ENCODE measurements at regions not wholly inside any gene's neighbourhood (a gene's known extent, or its start where the extent isn't known, plus 50 kb on each side); places are given as distances from the start of the nearest gene placed in this dataset.

GRCh38 chr1:98490099-98490498 is 171.4 kb upstream of the SNX7 start:
- no peak overlapping the region for H3K27ac ChIP-seq
- no peak overlapping the region for H3K4me3 ChIP-seq

DNA sequence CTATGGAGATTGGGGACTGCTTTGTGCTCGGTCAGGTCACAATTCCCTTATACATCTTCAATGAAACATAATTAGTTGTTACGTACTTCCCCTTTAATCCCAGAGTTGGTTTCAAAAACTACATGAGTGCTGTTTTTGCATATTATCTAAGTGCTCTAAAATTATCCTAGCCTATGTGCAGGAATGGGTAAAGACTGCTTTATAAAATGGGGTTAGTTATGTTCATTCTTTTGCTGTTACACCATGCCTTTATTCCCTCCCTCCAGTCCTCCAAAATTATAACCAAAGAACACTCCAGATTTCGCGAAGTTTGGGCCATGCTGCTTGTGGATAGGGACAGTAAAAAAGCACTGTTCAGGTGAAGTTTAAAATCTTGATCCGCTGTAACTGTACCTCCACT is 173.9 kb upstream of the SNX7 start:
- H3K4me3 ChIP-seq: no peak overlapping the region
- no peak overlapping the region for H3K27ac ChIP-seq

GRCh38 chr1:98482611-98483010 is 178.9 kb upstream of the SNX7 start:
- Histone ChIP-seq H3K27ac (no peak overlapping the region), H3K4me3 (no peak overlapping the region)

DNA sequence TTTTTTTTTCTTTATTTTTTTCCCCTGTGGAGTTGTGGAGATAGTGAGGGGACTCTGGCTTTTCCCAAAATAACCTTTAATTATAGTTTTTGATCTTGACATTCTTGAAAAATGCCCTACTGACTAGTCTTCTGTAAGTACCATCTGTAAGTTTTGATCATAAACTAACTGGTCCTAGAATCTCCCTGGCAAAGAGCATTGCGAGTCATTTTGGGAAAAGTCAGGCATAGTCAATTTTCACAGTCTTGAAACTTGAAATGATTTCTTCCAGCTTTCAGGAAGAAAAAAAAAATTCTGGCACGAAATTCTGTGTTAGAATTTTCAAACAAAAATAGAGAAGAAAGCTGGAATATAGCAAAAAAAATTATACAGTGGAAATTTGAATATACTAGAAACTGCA is 181.2 kb upstream of the SNX7 start:
- Histone ChIP-seq H3K27ac (no peak overlapping the region), H3K4me3 (no peak overlapping the region)

- H3K27ac ChIP-seq: no peak overlapping the region
Observed at GRCh38 chr1:98478121-98478520, 183.4 kb upstream of the SNX7 start.

DNA sequence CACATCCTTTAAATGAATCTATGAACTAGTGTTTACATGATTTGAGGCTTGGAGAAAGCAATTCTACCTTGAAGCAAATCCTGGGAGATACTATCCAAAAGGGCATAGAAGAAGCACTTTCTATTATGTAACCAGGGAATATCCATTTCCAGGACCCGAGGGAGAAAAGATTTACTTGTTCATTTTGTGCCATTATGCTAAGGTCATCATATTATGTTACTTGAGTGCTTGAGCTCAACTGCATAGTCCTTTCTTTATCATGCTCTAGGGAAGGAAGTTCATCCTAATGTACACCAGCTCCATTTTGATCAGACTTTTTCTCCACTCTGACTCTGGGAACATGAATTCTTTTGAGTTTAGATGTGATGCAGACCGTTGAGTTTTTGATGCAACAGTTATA is 188.6 kb upstream of the SNX7 start:
- Histone ChIP-seq H3K4me3 (no peak overlapping the region), H3K27ac (no peak overlapping the region)

More at GRCh38 chr1:98478121-98478520, 183.4 kb upstream of the SNX7 start:
- no peak overlapping the region for H3K4me3 ChIP-seq

GRCh38 chr1:98471633-98472032 is 189.9 kb upstream of the SNX7 start:
- Histone ChIP-seq H3K27ac (no peak overlapping the region), H3K4me3 (no peak overlapping the region)

DNA sequence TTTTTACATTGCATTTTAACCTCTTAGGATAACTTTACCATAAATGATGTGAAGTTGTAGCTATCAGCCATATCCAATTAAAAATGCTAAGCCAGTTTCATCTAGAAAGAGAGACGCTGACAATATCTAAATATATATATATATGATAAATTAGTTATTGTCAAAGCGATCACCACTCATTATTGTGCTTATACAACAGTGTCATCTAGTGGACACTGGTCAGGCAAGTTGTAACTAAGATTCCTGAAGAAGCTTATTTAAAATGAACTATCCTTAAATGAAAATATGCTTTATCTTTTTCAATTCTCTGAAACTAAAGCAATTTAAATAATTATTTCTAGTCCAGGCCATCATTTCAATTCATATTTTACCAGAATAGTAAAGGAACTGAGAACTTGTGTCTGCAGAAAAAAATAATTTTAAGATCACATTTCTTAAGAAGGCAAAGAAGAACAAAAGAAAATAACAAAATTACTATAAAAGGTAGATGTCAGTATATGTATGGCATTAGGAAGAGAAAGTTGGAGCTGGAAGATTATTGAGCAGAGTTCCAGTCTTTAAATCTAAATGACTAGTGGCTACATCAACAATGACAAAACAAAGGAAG is 193.3 kb upstream of the SNX7 start:
- Histone ChIP-seq H3K4me3 (no peak overlapping the region), H3K27ac (no peak overlapping the region)

DNA sequence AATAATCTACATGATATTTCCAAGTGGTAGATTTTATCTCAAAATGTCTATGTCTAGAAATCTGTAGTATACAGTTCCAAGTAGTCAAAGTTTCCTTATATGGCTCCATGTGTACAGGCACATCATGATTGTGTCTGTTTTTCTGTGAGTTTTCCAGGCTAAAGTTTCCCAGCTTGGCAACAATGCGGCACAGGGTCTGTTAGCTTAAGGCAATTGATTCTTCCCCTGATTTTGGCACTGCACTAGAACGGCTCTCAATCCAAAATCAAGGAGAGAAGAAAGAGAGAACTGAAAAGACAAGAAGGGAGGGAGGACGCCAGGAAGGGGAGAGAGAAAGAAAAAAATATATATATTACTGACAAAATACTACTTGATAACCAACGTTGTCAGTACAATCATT is 193.9 kb upstream of the SNX7 start:
- Histone ChIP-seq H3K4me3 (no peak overlapping the region), H3K27ac (no peak overlapping the region)

GRCh38 chr1:98467122-98467521 is 194.4 kb upstream of the SNX7 start:
- H3K4me3 ChIP-seq: no peak overlapping the region
- H3K27ac ChIP-seq: no peak overlapping the region

GRCh38 chr1:98461873-98462385 is 199.6 kb upstream of the SNX7 start:
- H3K27ac ChIP-seq: no peak overlapping the region
- H3K4me3 ChIP-seq: no peak overlapping the region

DNA sequence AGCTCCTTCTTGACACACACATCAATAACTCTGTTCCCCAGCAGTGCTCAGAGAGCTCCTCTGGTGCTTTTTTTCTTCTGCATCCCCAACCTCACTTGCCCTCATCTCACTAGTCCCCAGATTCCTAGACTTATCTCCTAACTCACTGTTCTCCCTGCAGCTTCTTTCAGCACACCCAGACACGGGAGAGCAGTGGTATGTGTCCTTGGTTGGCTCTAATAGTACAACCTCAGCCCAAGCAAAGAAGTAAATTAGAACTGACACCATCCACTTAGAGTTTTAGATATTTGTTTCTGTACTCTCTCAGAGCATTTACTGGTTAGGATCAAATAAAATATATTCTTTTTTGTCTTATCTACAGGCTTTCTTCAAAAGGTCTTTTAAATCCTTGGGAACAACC is 201.4 kb upstream of the SNX7 start:
- Histone ChIP-seq H3K4me3 (no peak overlapping the region), H3K27ac (no peak overlapping the region)

GRCh38 chr1:98459486-98459870 is 202.0 kb upstream of the SNX7 start:
- no peak overlapping the region for H3K4me3 ChIP-seq
- no peak overlapping the region for H3K27ac ChIP-seq

DNA sequence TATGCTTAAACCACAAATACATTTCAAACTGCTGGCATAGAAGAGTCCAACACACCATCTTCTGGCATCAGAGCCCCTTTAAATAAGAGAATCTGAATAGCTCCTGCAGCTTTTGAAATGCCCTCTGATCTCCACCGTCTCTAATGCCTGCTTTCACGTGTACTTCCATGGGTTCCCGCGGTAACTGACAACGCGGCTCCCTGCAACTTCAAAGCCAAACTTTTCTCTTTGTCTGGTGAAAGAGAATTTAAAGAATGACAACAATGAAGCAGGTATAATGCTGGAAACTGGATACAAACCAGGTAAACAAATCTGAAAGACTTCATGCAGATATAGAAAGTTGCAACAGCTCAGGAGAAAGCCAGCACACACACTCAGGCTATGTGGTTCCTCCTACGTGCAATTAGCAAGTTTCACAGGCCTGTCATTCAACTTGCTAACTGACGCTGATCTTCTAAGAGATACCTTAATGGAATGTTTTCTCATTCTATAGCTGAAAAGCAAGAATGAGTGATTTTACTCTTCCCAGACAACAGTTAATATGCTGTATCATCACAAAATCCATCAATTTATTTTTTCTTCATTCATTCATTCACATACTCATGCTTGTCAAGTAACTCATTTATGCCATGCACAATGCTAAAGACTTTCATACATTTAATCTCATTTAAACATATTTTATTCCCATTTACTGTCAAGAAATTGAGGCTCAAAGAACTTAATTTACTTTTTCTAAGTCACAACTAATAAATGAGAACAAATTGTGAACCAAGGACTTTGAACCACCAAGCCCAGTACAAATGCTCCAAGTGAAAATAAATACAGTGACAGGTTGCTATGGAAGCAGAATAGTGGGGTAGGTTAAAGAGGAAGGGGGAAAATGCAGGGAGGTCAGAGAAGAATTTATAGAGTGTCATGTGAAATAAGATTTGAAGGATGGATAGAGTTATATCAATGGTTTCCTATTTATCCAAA is 202.7 kb upstream of the SNX7 start:
- Histone ChIP-seq H3K4me3 (no peak overlapping the region), H3K27ac (no peak overlapping the region)

DNA sequence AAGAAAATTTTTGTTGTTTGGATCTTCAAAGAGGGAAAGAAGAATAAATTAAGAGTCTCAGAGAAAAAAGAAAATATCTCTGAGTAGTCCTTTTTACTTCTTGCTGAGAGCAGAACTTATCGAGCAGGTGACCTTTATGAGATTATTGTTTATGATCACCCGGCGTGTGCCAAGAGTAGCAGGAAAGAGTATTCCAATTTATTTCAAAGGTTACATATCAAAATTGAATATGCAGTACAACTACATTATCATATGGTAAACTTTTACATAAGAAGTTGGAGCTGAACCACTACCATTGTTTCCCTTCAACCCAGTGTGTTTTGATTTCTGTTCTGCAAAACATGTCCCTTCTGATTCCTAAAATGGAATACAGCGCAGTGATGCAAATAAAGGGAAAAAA is 204.3 kb upstream of the SNX7 start:
- Histone ChIP-seq H3K4me3 (no peak overlapping the region), H3K27ac (no peak overlapping the region)

DNA sequence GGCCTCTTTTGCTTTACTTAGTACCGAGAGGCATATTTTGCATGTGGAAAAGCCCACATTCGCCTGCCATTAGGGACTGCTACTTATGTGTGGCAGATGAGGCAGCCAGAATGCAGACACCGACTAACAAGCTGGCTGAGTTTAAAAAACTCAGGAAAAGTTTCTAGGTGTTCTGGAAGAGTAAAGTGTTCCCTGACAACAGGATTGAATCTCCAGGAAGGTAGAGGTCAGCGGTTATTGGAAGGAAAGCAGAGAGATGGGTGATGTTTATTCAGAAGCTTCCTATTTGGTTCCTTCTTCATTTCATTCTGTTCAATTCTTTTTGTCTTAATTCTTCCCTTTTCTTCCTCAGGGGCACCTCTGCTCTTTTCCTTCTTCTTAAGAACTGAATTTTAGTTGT is 206.9 kb upstream of the SNX7 start:
- no peak overlapping the region for H3K27ac ChIP-seq
- no peak overlapping the region for H3K4me3 ChIP-seq

- Histone ChIP-seq H3K4me3 (no peak overlapping the region), H3K27ac (no peak overlapping the region)
Observed at GRCh38 chr1:98453066-98453465, 208.5 kb upstream of the SNX7 start.

GRCh38 chr1:98452162-98452561 is 209.4 kb upstream of the SNX7 start:
- Histone ChIP-seq H3K4me3 (no peak overlapping the region), H3K27ac (no peak overlapping the region)

DNA sequence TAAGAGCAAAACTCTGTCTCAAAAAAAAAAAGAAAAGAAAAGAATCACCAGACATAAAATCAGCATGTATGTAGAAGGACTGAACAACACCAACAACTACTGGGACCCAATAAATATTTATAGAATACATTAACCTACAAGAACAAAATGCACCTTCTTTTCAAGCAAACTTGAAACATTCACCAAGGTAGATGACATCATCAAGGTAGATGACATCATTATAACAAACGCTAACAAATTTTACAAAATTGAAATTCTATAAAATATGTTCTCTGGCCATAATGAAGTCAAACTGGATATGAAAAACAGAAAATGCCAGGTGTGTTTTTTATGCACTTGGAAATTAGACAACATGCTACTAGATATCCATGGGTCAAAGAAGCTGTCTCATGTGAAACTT is 220.2 kb upstream of the SNX7 start:
- no peak overlapping the region for H3K4me3 ChIP-seq
- H3K27ac ChIP-seq: no peak overlapping the region

DNA sequence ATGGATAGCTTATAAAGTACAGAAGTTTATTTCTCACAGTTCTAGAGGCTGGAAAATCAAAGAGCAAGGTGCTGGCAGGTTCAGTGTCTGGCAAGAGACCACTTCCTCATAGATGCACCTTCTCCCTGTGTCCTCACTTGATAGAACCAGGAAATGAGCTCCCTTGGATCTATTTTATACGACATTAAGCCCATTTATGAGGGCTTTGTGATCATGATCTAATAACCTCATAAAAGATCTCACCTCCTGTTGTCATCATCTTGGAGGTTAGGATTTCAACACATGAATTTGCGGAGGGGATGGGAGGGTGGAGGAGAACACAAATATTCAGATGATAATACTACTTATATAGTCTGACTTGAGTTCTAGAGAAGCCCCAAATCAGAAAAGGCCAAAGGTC is 222.1 kb upstream of the SNX7 start:
- no peak overlapping the region for H3K4me3 ChIP-seq
- H3K27ac ChIP-seq: no peak overlapping the region

DNA sequence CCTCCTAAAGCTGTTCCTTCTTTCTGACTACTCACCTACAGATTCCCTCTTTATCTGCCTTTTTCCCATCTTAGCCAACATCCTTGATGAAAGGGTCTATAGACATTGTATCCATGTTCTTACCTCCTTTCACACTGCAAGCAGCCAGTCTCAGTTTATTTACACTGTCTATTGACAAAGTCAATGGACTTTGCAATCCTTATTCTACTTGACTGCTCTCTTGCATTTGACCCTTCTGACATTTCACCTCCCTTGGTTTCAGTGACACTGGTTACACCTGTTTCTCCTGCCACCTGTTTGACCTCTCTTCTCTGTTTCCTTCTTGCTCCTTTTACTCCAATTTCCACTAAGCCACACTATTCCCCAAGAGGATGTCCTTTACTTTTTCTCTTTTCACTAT is 224.0 kb upstream of the SNX7 start:
- no peak overlapping the region for H3K4me3 ChIP-seq
- H3K27ac ChIP-seq: no peak overlapping the region

All from skin epidermis (tissue), 12 donors.